G401 (cell line): ENCODE measurements at regions not wholly inside any gene's neighbourhood (a gene's known extent, or its start where the extent isn't known, plus 50 kb on each side); places are given as distances from the start of the nearest gene placed in this dataset.

ENCODE experiments used
- DNase-seq: peaks from one replicate; pipeline ENCODE4 v3.0.0-alpha.2; 2015; ENCODE audit warnings: low spot score
- in situ Hi-C: cut with HindIII; loops from 2 replicates; pipeline ENCODE4 v1.10.0; 2016; ENCODE audit warnings: low sequenced_read_pairs, mixed read lengths

- in situ Hi-C loops, result no loop called here
These were observed 255.1 kb upstream of the GPRIN3 start for GRCh38 chr4:89562746-89563145.

GRCh38 chr4:89561048-89561447 is 253.4 kb upstream of the GPRIN3 start:
- in situ Hi-C loops, result no loop called here

More at GRCh38 chr4:89562746-89563145, 255.1 kb upstream of the GPRIN3 start:
- DNase-seq, result no peak

GRCh38 chr4:89558147-89558546 is 250.5 kb upstream of the GPRIN3 start:
- DNase-seq, result peak; percentile 5
- in situ Hi-C loops, result no loop called here

More at GRCh38 chr4:89561048-89561447, 253.4 kb upstream of the GPRIN3 start:
- DNase-seq, result no peak

- in situ Hi-C loops, result no loop called here
- DNase-seq, result no peak
These were observed 249.2 kb upstream of the GPRIN3 start for GRCh38 chr4:89556601-89557305.

GRCh38 chr4:89551191-89551590 is 243.6 kb upstream of the GPRIN3 start:
- in situ Hi-C loops, result no loop called here
- DNase-seq, result no peak

- in situ Hi-C loops, result no loop called here
These were observed 242.3 kb upstream of the GPRIN3 start for GRCh38 chr4:89549907-89550306.

GRCh38 chr4:89545315-89545714 is 237.7 kb upstream of the GPRIN3 start:
- in situ Hi-C loops, result no loop called here

More at GRCh38 chr4:89549907-89550306, 242.3 kb upstream of the GPRIN3 start:
- no peak for DNase-seq

GRCh38 chr4:89541998-89542397 is 234.4 kb upstream of the GPRIN3 start:
- in situ Hi-C loops, result no loop called here
- DNase-seq, result no peak

More at GRCh38 chr4:89545315-89545714, 237.7 kb upstream of the GPRIN3 start:
- DNase-seq, result no peak

- in situ Hi-C loops, result no loop called here
- DNase-seq, result no peak
These were observed 232.5 kb upstream of the GPRIN3 start for GRCh38 chr4:89539797-89540711.

GRCh38 chr4:89539374-89539773 is 231.8 kb upstream of the GPRIN3 start:
- in situ Hi-C loops, result no loop called here
- DNase-seq, result no peak

- DNase-seq, result no peak
- in situ Hi-C loops, result no loop called here
These were observed 231.3 kb upstream of the GPRIN3 start for GRCh38 chr4:89538886-89539285.

GRCh38 chr4:89538171-89538570 is 230.6 kb upstream of the GPRIN3 start:
- in situ Hi-C loops, result no loop called here
- no peak for DNase-seq

- no peak for DNase-seq
- in situ Hi-C loops, result no loop called here
These were observed 229.7 kb upstream of the GPRIN3 start for GRCh38 chr4:89537281-89537680.

GRCh38 chr4:89535251-89535650 is 227.7 kb upstream of the GPRIN3 start:
- in situ Hi-C loops, result no loop called here

GRCh38 chr4:89534356-89534755 is 226.8 kb upstream of the GPRIN3 start:
- in situ Hi-C loops, result no loop called here
- no peak for DNase-seq

More at GRCh38 chr4:89535251-89535650, 227.7 kb upstream of the GPRIN3 start:
- no peak for DNase-seq

GRCh38 chr4:89531932-89532640 is 224.5 kb upstream of the GPRIN3 start:
- DNase-seq, result no peak
- in situ Hi-C loops, result no loop called here

GRCh38 chr4:89528526-89529133 is 221.0 kb upstream of the GPRIN3 start:
- DNase-seq, result no peak
- in situ Hi-C loops, result no loop called here

GRCh38 chr4:89521826-89522225 is 214.2 kb upstream of the GPRIN3 start:
- in situ Hi-C loops, result no loop called here
- no peak for DNase-seq

- no peak for DNase-seq
These were observed 212.2 kb upstream of the GPRIN3 start for GRCh38 chr4:89519771-89520320.

More at GRCh38 chr4:89519771-89520320, 212.2 kb upstream of the GPRIN3 start:
- in situ Hi-C loops, result no loop called here
